Spleen (tissue), 7 donors: ENCODE measurements at regions not wholly inside any gene's neighbourhood (a gene's known extent, or its start where the extent isn't known, plus 50 kb on each side); places are given as distances from the start of the nearest gene placed in this dataset.

Source experiments
- POLR2A ChIP-seq, 3 donors: fragments of 450-650 bp; IDR thresholded peaks; one replicate each; pipeline ENCODE4 v1.5.1; 2017; ENCODE audit warnings: antibody characterized with exemption in 3 of 3, mild to moderate bottlenecking in 1 of 3
- POLR2AphosphoS5 ChIP-seq, 3 donors: sonication (generic); formaldehyde crosslinking; IDR thresholded peaks; one replicate each; pipeline ENCODE4 v1.5.1; 2017; ENCODE audit warnings: antibody characterized with exemption in 3 of 3
- TF ChIP-seq, protein P1 (sequence below), 11 experiments: fragments of 200-600 bp in 7 of 11; fragments of 450-650 bp in 4 of 11; sonication (generic) in 4 of 11; IDR thresholded peaks in 8 of 11; conservative IDR thresholded peaks in 3 of 11; 1 replicate in 7 of 11; 2 replicates in 4 of 11; pipeline versions ENCODE4 v1.4.0 to v1.8.0; 2016 to 2021; ENCODE audit warnings: antibody characterized with exemption in 11 of 11, inconsistent platforms in 4 of 11, mild to moderate bottlenecking in 1 of 11
- donor health status: DM: no; HTN: no; CAD: no; lungs with moderate emphysema.
- donor health status: DM: no; HTN: no; CAD: no.
- donor health status: DM: no; HTN: no; CAD: no.

DNA sequence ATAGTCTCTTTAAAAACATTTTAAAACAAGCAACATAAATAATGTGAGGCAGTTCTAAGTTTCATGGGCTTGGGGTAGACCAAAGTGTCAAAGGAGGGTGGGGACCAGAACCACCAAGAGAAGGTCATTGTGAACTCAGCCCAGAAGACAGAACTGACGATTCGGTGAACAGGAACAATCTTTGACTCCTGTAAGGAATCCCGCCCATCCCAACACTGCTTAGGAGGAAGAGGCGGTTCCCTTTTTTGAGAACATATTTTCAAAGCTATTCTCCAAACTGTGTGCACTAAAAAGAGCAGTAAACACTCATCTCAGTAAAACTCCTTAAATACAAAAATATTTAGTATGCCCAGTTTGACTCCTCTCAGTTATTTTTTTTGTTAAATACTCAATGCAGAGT is 176.5 kb upstream of the TLE4 start:
- TF ChIP-seq, protein P1, sequence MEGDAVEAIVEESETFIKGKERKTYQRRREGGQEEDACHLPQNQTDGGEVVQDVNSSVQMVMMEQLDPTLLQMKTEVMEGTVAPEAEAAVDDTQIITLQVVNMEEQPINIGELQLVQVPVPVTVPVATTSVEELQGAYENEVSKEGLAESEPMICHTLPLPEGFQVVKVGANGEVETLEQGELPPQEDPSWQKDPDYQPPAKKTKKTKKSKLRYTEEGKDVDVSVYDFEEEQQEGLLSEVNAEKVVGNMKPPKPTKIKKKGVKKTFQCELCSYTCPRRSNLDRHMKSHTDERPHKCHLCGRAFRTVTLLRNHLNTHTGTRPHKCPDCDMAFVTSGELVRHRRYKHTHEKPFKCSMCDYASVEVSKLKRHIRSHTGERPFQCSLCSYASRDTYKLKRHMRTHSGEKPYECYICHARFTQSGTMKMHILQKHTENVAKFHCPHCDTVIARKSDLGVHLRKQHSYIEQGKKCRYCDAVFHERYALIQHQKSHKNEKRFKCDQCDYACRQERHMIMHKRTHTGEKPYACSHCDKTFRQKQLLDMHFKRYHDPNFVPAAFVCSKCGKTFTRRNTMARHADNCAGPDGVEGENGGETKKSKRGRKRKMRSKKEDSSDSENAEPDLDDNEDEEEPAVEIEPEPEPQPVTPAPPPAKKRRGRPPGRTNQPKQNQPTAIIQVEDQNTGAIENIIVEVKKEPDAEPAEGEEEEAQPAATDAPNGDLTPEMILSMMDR (IDR thresholded peaks at IDR 0.05 in 8 of 11, conservative IDR thresholded peaks at IDR 0.05 in 3 of 11): no peak
- no peak for TF ChIP-seq POLR2A (IDR thresholded peaks at IDR 0.05)
- no peak for TF ChIP-seq POLR2AphosphoS5 (IDR thresholded peaks at IDR 0.05)
